Left renal pelvis (tissue), 4 donors: ENCODE measurements at regions not wholly inside any gene's neighbourhood (a gene's known extent, or its start where the extent isn't known, plus 50 kb on each side); places are given as distances from the start of the nearest gene placed in this dataset.

Source experiments
- DNase-seq, 4 donors: peaks; one replicate each; pipeline ENCODE4 v3.0.0-alpha.2; 2013; ENCODE audit warnings: low read depth in 4 of 4, low spot score in 3 of 4

GRCh38 chr3:22106213-22106896 lies 355.3 kb upstream of the ZNF385D start:
- no peak for DNase-seq

GRCh38 chr3:22111226-22111625 lies 360.2 kb upstream of the ZNF385D start:
- DNase-seq: no peak

- DNase-seq: no peak
These were observed 362.4 kb upstream of the ZNF385D start for GRCh38 chr3:22113453-22113852.

GRCh38 chr3:22115581-22115980 lies 364.6 kb upstream of the ZNF385D start:
- DNase-seq: no peak

GRCh38 chr3:22117091-22117490 lies 366.1 kb upstream of the ZNF385D start:
- DNase-seq: no peak

- peak in 3 of 4 donors; percentile 8 to 25 (median 14) for DNase-seq
These were observed 366.8 kb upstream of the ZNF385D start for GRCh38 chr3:22117751-22118346.

- no peak for DNase-seq
These were observed 367.5 kb upstream of the ZNF385D start for GRCh38 chr3:22118542-22118941.

GRCh38 chr3:22121068-22121701 lies 370.2 kb upstream of the ZNF385D start:
- no peak for DNase-seq

GRCh38 chr3:22122567-22122966 lies 371.6 kb upstream of the ZNF385D start:
- DNase-seq: no peak

- no peak for DNase-seq
These were observed 378.1 kb upstream of the ZNF385D start for GRCh38 chr3:22129101-22129500.

GRCh38 chr3:22141769-22142168 lies 390.8 kb upstream of the ZNF385D start:
- DNase-seq: no peak

- no peak for DNase-seq
These were observed 396.2 kb upstream of the ZNF385D start for GRCh38 chr3:22147161-22147560.

- no peak for DNase-seq
These were observed 405.9 kb upstream of the ZNF385D start for GRCh38 chr3:22156868-22157267.

GRCh38 chr3:22157848-22158247 lies 406.8 kb upstream of the ZNF385D start:
- no peak for DNase-seq

GRCh38 chr3:22159004-22159695 lies 408.1 kb upstream of the ZNF385D start:
- no peak for DNase-seq

- DNase-seq: no peak
These were observed 410.3 kb upstream of the ZNF385D start for GRCh38 chr3:22161315-22161714.

GRCh38 chr3:22170370-22170769 lies 419.4 kb upstream of the ZNF385D start:
- DNase-seq: no peak

GRCh38 chr3:22172964-22173363 lies 422.0 kb upstream of the ZNF385D start:
- no peak for DNase-seq

GRCh38 chr3:22175947-22176346 lies 424.9 kb upstream of the ZNF385D start:
- no peak for DNase-seq

- no peak for DNase-seq
These were observed 425.9 kb upstream of the ZNF385D start for GRCh38 chr3:22176911-22177310.

GRCh38 chr3:22189616-22190015 lies 438.6 kb upstream of the ZNF385D start:
- no peak for DNase-seq

GRCh38 chr3:22199095-22199494 lies 448.1 kb upstream of the ZNF385D start:
- no peak for DNase-seq
